CD4-positive, alpha-beta T cell treated with Interleukin-21 for 1 hour (primary cell): ENCODE measurements at regions not wholly inside any gene's neighbourhood (a gene's known extent, or its start where the extent isn't known, plus 50 kb on each side); places are given as distances from the start of the nearest gene placed in this dataset.
"Not testable (repeated sequence)": the region's sequence is repeated elsewhere in the genome, so short reads cannot be mapped to it uniquely, and the experiment has no call there.

ENCODE experiments used
- DNase-seq: peaks from one replicate; pipeline ENCODE4 v3.0.0-alpha.2; 2020

DNA sequence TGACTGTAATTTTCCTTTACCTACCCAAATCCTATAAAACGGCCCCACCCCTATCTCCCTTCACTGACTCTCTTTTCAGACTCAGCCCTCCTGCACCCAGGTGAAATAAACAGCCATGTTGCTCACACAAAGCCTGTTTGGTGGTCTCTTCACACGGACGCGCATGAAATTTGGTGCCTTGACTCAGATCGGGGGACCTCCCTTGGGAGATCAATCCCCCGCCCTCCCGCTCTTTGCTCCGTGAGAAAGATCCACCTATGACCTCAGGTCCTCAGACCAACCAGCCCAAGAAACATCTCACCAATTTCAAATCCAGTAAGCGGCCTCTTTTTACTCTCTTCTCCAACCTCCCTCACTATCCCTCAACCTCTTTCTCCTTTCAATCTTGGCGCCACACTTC, 1344.7 kb upstream of the GOT2 start:
- not testable (repeated sequence) for DNase-seq

DNA sequence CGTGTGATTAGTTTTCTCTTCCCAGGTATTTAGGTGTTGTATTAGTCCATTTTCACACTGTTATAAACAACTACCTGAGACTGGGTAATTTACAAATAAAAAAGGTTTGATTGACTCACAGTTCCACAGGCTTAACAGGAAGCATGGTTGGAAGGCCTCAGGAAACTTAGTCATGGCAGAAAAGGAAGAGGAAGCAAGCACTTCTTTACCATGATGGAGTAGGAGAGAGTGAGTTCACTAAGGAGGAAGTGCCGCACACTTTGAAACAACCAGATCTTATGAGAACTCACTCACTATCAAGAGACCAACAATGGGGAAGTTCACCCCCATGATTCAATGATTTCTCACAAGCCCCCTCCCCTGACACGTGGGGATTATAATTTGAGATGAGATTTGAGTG, 1343.7 kb upstream of the GOT2 start:
- no peak for DNase-seq

DNA sequence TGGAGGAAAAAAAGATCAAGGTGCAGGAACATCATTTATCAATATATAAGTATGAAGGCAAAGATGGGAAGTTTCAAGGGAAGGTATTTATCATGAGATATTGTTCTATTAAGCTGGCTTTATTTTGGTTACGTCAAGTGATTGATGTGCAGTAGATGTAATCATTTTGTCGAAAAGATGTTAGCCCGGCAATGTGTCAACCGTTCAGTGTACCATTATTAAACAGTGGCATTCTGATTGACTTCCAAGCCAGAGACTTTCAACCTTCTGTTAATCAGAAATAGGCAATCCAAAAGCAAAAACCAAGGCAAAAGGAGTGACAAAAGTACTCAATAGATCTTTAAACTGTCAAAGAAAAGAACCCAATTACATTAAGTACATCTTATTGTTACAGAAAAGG, 1340.3 kb upstream of the GOT2 start:
- DNase-seq: no peak

DNA sequence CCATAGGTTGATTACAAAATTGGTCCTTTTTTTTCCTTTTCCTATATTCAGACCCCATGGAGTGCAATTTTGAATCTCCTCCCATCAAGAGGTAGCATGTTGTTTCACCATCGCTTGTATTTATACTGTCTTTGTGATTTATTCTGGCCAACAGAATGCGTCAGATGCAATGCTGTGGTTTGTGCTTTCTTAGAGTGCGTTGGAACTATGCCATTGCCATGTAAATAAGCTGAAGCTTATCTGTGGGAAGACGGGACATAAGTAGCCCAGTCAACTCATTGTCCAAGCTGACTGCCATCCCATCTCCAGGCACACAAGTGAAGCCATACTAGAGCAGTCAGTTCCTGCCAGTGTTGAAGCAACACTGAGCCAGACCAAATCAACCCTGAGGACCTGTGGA, 1339.3 kb upstream of the GOT2 start:
- no peak for DNase-seq

DNA sequence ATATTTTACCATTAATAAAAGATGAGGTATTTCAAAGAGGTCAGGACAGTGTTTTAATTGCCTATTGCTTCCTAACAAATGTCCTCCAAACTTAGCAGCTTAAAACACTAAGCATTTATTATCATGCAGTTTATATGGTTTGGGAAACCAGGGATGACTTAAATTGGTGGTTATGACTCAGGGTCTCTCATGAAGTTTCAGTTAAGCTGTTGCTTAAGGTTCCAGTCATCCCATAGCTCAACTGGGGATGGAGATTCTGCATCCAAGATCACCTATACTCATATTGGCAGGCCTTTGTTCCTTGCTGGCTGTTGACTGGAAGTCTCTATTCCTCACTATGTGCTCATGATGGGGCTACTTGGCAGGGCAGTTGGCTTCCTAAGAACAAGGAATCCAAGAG, 1329.9 kb upstream of the GOT2 start:
- no peak for DNase-seq

- DNase-seq: no peak
Observed at GRCh38 chr16:60061396-60061795, 1327.3 kb upstream of the GOT2 start.

GRCh38 chr16:60060731-60061130, 1326.6 kb upstream of the GOT2 start:
- DNase-seq: no peak

DNA sequence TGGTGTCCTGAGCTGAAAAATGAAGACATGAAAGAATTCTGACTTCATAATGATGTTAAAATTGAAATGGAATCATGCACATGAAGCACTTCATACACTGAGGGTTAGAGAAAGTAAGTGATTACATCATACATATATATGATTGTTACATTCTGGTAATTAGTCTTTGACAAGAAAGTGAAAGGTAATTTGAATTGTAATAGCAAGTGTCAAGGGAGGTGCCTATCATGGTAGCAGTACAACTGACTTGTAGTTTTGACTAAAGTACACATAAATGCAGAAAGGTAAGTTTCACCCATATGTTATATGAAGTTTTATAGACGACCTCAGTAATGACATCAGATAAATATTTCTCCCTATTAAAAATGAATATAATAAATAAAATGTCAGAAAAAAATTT, 1325.0 kb upstream of the GOT2 start:
- no peak for DNase-seq

DNA sequence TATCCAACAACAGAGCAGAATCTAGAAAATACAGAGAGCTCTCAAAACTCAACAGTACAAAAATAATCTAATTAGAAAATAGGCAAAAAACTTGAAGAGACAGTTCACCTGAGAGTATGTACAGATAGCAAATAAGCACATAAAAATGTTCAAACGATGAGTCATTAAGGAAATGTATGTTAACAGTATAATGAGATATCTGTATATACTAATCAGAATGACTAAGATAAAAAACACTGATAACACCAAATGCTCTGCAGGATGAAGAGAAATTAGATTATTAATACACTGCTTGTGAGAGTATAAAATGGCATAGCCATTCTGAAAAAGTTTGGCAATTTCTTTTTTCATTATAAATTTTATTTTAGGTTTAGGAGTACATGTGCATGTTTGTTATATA, 1307.6 kb upstream of the GOT2 start:
- DNase-seq: no peak

DNA sequence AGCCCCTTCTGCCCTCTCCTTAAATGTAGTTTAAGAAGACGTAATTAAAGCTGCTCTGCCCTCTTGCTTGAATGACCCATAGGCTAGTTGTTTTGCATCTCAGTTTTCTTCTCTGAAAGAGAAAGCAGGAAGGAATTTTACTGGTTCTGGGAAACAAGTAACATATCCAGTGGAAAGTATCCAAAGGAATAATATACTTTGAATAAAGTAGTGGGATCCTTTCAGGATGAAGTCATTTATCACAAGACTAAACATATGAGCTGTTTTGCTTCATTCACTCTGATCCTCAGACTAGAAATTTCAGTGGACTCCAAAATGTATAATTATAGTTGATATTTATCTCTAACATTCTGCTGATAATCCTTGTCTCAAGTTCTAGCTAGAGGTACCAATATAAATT, 1297.6 kb upstream of the GOT2 start:
- no peak for DNase-seq

GRCh38 chr16:60027351-60027750, 1293.2 kb upstream of the GOT2 start:
- DNase-seq: no peak

GRCh38 chr16:60013076-60013475, 1279.0 kb upstream of the GOT2 start:
- DNase-seq: no peak

GRCh38 chr16:60001523-60001922, 1267.4 kb upstream of the GOT2 start:
- no peak for DNase-seq

DNA sequence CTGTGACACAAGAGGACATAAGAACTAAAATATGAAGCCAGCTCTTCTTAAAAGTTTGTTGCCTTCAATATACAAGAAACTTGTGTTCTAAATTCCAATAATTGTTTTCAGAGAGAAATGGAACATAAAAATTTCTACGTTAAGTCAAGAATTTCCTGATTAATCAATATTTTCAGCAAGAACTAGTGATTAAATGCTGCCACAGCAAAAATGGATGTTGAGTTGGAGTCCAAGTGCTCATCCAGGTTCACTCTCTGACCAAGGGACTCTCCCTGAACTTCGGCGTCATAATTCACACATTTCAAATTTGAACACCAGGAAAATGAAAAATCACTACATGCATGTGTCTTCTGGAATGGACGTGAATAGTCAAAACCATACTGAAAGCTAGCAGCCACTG, 1263.6 kb upstream of the GOT2 start:
- no peak for DNase-seq

DNA sequence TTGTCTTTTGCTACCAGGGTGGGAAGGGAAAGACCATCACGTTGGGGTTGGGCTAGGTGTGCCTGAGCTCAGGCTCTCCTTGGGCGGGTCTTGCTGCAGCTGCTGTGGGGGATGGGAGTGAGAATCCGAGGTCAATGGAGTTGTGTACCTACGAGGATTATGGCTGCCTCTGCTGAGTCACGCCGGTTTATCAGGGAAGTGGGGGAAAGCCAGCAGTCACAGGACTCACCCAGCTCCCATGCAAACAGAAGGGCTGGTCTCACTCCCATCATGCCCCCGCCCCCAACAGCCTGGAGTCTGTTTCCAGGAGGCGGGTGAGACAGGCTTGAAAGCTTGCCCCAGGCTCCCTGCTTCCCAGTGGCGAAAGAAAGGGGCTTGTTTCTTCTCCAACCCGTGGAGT, 1259.0 kb upstream of the GOT2 start:
- DNase-seq: no peak

DNA sequence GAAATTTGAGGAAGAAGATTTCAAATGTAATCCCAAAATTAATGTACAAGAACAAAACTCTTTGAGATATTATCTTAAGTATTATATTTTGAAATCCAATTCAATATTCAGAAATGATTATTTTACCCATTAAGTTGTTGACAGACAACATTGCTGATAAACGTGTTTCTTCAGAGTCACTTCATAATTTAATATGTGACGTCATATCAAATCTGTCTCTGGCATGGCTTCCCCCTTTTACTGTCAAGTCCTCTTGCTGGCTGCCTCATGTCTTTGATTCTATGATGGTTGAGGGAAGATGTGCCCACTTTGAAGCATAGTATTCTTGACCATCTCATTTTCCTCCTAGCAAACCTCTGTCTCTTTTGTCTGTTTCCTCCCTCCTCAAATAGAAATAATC, 1257.1 kb upstream of the GOT2 start:
- no peak for DNase-seq

- no peak for DNase-seq
Observed at GRCh38 chr16:59988591-59988990, 1254.5 kb upstream of the GOT2 start.

GRCh38 chr16:59975953-59976352, 1241.8 kb upstream of the GOT2 start:
- DNase-seq: no peak

DNA sequence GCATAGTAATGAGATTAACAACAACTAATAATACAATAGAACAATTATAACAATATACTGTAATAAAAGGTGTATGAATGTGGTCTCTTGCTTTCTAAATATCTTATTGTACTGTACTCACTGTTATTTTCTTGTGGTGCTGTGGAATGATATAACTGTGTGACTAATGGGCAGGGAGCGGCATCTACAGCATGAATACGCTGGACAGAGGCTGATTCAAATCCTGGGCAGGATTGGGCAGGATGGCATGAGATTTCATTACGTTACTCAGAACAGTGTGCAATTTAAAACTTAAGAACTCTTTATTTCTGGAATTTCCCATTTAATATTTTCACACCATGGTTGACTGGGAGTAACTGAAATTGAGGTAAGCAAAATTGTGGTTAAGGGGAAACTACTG, 1239.8 kb upstream of the GOT2 start:
- DNase-seq: no peak

- no peak for DNase-seq
Observed at GRCh38 chr16:59971264-59971663, 1237.1 kb upstream of the GOT2 start.

GRCh38 chr16:59964232-59964924, 1230.3 kb upstream of the GOT2 start:
- DNase-seq: no peak

DNA sequence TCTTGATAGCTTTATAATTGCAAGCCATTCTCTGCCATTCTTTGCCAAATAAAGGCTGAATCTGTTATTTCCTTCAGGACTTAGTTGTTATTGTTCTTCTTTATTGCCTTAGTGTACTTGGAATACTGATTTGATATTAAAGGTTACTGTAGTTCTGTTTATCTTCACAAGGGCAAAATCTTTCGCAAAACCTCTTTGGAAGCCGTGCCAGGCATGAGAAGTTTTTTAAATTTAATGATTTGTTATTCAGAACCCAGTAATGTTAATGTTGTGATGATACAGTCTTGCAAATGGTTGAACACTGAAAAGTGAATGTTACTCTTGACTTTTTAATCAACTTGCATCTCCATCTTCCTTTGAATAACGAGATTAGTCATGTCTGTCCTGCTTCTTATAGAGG, 1225.2 kb upstream of the GOT2 start:
- DNase-seq: no peak

- no peak for DNase-seq
Observed at GRCh38 chr16:59950431-59950830, 1216.3 kb upstream of the GOT2 start.

- not testable (repeated sequence) for DNase-seq
Observed at GRCh38 chr16:59944041-59944440, 1209.9 kb upstream of the GOT2 start.

DNA sequence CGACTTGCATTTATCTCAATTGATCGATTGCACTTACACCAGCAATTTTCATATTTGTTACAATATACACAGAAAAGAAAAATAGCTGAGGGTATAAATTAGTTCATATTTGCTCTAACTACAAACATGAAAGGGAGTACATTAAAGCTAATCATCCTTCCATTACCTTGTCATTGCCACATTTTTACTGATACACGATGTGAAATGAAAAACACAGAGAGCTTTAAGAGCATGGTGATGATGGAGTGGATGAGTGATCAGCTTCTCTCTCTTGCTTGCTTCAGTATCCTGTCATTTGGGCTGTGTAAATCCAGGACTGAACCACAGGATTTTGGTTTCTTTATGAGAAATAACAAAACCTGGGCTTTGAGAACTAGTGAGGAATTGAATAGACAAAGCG, 1207.5 kb upstream of the GOT2 start:
- DNase-seq: no peak

GRCh38 chr16:59920054-59920453, 1185.9 kb upstream of the GOT2 start:
- no peak for DNase-seq
